COR-L47 (cell line): ENCODE measurements at regions not wholly inside any gene's neighbourhood (a gene's known extent, or its start where the extent isn't known, plus 50 kb on each side); places are given as distances from the start of the nearest gene placed in this dataset.

Experiments
- DNase-seq: peaks from one replicate; lab custom pipeline; 2025; lab: John Stamatoyannopoulos, UW

DNA sequence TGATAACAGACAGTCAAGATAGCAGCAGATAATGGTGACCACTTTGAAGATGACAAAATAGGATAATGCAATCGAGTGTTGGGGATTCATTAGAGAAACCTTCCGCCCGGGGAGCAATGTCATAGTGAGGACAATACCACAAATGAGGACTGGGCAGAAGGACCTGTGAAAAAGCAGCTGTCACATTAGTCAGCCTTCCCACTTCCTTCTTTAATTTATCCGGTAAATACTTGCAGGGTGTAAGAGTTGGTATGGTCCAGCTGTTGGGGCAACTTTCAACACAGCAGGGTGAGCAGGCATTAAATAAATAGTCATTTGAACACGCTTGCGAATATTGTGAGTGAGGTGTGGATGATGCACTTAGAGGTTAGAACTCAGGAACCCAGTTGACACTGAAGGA, 132.5 kb upstream of the KIRREL3 start:
- no peak for DNase-seq

GRCh38 chr11:127130321-127130720, 129.8 kb upstream of the KIRREL3 start:
- no peak for DNase-seq

DNA sequence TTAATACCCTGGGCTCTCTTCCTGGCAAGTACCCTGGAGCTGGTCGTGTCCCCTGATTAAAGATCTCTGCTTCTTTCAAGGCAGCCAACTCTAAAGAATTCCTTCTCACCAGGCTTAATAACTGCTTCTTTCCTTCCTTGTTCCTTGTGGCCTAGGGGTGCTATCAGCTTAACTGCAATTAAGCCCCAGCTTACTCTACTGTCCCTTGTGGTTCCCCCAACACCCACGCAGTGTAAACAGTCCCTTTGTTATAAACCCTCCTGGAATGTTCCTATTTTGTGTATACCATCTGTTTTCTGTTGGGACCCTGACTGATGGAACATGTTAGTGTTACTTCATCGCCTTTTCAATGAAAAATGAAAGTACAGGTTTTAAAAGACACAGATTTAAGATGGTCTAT, 126.4 kb upstream of the KIRREL3 start:
- no peak for DNase-seq

GRCh38 chr11:127119356-127119755, 118.8 kb upstream of the KIRREL3 start:
- no peak for DNase-seq

GRCh38 chr11:127118811-127119210, 118.2 kb upstream of the KIRREL3 start:
- DNase-seq = no peak

- DNase-seq = no peak
Measured at GRCh38 chr11:127117231-127117739, 116.7 kb upstream of the KIRREL3 start.

DNA sequence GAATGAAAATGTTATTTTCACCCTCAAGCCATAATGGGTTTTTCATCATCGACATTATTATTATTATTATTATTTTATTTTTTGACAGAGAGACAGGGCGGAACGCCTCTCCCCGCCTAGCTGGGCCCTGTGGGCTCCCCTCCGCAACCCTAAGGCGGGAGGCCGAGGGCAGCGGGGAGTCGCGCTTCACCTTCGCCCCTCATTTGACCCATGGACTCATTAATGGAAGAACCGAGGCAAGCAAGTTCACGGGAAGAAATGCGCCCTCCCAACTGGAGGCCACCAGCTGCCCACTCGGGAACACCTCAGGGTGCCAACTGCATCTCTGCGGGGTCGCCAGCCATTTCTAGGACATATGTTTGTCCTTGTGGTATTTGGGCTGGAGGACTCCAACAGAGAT, 115.3 kb upstream of the KIRREL3 start:
- DNase-seq = no peak

DNA sequence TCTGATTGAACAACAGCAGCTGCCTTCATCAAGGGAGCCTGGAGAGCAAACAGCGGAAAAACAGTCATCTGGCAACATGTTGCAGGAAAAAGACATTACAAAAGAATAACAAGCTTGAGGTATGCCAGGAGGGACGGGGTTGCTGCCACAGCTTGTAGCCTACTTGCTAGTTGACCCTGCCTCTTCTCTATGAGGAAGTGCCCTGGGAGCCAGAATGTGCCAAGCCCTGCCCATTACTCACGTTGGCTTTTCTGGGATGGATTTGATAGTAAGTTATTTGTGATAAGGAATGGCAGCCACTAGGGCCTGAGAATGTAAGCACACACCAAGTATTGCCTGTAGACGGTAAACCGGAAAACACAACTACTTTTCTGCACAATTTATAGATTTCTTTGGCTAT, 113.5 kb upstream of the KIRREL3 start:
- no peak for DNase-seq

- no peak for DNase-seq
Measured at GRCh38 chr11:127110542-127110941, 110.0 kb upstream of the KIRREL3 start.

DNA sequence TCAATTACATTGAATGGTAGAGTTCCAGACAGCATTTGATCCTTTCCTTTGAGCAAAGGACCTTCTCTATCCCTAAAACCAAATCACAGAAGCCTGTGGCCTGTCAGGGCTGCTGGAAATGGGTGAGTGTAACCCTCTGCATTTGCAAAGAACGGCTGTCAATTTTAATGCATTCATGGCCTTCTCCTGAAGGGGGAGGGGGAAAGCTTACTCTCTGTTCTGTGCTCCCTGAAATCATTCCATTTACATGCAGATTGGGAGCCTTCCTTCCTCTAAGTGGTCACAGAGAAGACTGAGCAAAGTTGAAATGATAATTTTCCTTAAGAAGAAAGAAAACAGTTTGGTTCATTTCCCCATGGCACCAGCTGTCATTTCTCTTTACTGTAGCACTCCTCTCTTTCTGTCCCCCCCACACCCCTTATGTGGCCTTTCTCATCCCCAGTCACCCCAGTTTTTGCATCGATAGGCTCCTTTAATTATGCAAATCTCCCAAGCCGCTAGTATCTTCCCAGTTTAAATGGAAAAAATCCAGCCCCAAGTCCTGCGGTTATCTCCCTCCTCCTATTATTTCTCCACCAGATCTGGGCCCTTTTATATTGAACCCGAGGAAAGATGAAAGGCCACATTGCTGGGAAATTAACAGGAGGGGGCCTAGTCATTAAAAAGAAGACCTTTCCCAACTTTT, 109.4 kb upstream of the KIRREL3 start:
- DNase-seq = no peak

- DNase-seq = no peak
Measured at GRCh38 chr11:127108838-127109237, 108.3 kb upstream of the KIRREL3 start.

GRCh38 chr11:127106938-127107337, 106.4 kb upstream of the KIRREL3 start:
- no peak for DNase-seq

GRCh38 chr11:127105593-127106541, 105.3 kb upstream of the KIRREL3 start:
- DNase-seq = peak; percentile 70

- DNase-seq = no peak
Measured at GRCh38 chr11:127103586-127104388, 103.2 kb upstream of the KIRREL3 start.

- DNase-seq = no peak
Measured at GRCh38 chr11:127098684-127099083, 98.1 kb upstream of the KIRREL3 start.

DNA sequence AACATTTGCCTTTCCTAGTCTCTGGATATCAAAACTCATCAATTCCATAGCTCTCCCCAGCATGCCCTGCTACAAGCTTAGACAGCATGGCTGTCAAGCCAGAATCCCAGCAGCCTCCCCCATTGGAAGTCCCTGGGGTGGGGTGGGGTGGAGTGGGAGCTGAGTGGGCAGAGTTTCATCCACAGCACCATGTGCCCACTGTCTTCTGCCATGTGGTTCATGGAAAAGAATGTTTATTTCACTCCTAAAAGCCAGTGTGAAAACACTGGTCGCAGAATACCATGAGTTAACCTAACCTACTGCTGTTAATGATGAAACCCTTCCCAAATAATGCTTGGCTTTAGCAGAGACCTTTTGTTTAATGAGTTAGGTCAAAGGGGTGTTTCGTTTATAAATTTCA, 80.2 kb upstream of the KIRREL3 start:
- no peak for DNase-seq

GRCh38 chr11:127075758-127076157, 75.2 kb upstream of the KIRREL3 start:
- DNase-seq = no peak

GRCh38 chr11:127074151-127074761, 73.7 kb upstream of the KIRREL3 start:
- peak; percentile 84 for DNase-seq

DNA sequence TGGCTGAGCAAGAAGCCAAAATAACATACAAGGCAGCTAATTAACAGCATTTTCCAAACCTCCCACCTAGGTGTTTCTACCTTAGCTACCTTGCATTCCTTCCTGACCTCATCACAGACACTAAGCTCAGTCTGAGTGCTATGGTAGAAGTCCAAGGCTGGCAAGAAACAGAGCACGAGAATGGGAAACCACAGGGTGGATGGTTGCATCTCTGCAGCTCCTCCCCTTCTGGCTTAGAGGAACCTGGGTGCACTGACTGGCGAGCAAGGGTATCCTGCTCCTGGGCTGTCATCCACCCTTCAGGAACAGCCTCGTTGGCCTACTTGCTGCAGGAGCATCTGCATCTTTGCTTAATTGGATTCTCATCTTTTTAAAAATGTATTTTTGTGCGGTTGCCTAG, 73.1 kb upstream of the KIRREL3 start:
- no peak for DNase-seq

DNA sequence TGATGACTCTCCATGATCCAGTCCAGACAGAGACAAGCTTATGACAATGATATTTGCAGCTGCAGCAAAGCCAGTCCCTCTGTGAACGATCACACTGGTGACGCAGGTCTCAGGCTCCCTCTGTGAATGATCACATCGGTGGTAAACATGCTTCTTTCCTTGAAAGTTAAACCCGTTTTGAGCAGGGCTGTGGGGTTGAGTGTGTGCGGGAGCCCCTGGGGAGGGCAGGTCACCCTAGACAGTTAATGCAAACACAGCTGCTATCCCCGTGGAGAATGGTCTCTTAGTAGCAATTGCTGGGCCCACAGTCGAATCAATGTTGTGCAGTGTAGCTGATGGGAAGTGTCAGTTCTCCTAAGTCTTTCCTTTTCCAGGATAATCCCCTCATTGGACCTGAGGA, 71.0 kb upstream of the KIRREL3 start:
- DNase-seq = peak; percentile 89

DNA sequence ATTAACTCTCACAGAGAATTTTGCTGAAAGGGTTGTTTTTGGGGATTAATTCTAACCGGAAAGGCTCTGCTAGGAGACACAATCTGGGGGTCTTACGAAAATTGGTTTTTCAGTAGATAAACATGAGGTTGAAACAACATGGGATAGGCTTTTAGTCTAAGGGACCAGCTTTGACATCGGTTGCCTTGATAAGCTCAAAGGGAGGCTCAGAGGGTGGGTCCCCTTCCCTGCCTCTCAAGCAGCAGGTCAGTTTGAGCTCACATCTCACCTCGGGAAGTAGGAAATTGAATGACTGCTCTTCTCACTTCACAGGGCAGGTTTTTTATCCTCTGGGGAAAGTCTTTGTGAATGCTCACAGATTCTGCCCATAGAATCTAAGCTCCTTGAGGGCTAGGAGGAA, 70.2 kb upstream of the KIRREL3 start:
- DNase-seq = no peak
